ENCODE measurements at regions not wholly inside any gene's neighbourhood (a gene's known extent, or its start where the extent isn't known, plus 50 kb on each side); places are given as distances from the start of the nearest gene placed in this dataset.

- no peak overlapping the region for H4K91ac ChIP-seq (ENCODE audit: insufficient read length, low read depth, low read length)
- H3K79me2 ChIP-seq (ENCODE audit: insufficient read depth, low read length): no peaks in the 10 kb centered on the region
- no peaks in the 10 kb centered on the region for H3K23me2 ChIP-seq (ENCODE audit: insufficient read length, low read depth, low read length, poor library complexity, severe bottlenecking)
- H3K27ac ChIP-seq (ENCODE audit: insufficient read length, low read depth, low read length): no peak overlapping the region
- H3K14ac ChIP-seq (ENCODE audit: insufficient read depth, low read length): no peak overlapping the region
- H3K27me3 ChIP-seq (ENCODE audit: insufficient read depth, low read length): no peaks in the 10 kb centered on the region
- H2BK20ac ChIP-seq (ENCODE audit: low read depth, low read length, poor library complexity, severe bottlenecking): no peak overlapping the region
- H2AK5ac ChIP-seq (ENCODE audit: insufficient read length, low read length): no peak overlapping the region
- H3K4me1 Mint-ChIP-seq: peaks cover 3% of the 10 kb centered on the region in 2 experiments; a peak in 2 of 4 replicates
- no peak overlapping the region for H3K4ac ChIP-seq (ENCODE audit: low read depth, low read length)
- peaks cover 4 to 9% (median 5%) of the 10 kb centered on the region in 3 experiments for H3K36me3 Mint-ChIP-seq (ENCODE audit: insufficient read depth in 1 of 3, low read depth in 3 of 3)
- no peak overlapping the region for H2BK12ac ChIP-seq (ENCODE audit: insufficient read length, low read depth, low read length)
- no peaks in the 10 kb centered on the region for H3K79me1 ChIP-seq (ENCODE audit: insufficient read depth, low read depth, low read length, poor library complexity, severe bottlenecking)
- no peak overlapping the region for H2BK120ac ChIP-seq (ENCODE audit: low read depth, low read length, poor library complexity, severe bottlenecking)
- no peak overlapping the region for H2BK15ac ChIP-seq (ENCODE audit: low read depth, low read length)
- DNase-seq: no peak
- no peak overlapping the region for H2BK5ac ChIP-seq (ENCODE audit: insufficient read length, low read length)
- no peak overlapping the region for H3K9ac ChIP-seq (ENCODE audit: extremely low read depth, insufficient read length, low read length)
- H3K27ac Mint-ChIP-seq: no peak overlapping the region
- no peak overlapping the region for H2AFZ ChIP-seq (ENCODE audit: low read length)
- no peak overlapping the region for H4K5ac ChIP-seq (ENCODE audit: insufficient read length, low read depth, low read length)
- no peak for TF ChIP-seq CTCF (conservative IDR thresholded peaks at IDR 0.05)
- H3K4me2 ChIP-seq (ENCODE audit: insufficient read depth, insufficient read length, low read length): no peak overlapping the region
- no peak overlapping the region for H3K23ac ChIP-seq (ENCODE audit: insufficient read length, low read depth, low read length)
- H4K8ac ChIP-seq (replicated peaks; ENCODE audit: insufficient read length, low read depth, low read length): no peak overlapping the region
- no peak overlapping the region for H3K4me3 Mint-ChIP-seq
- no peaks in the 10 kb centered on the region for H3K27me3 Mint-ChIP-seq (ENCODE audit: low read depth)
- no peak overlapping the region for H3K18ac ChIP-seq (ENCODE audit: insufficient read length, low read depth, low read length)
- no peaks in the 10 kb centered on the region for H3K4me1 ChIP-seq (ENCODE audit: insufficient read depth, low read length)
- no peaks in the 10 kb centered on the region for H3K9me3 ChIP-seq (ENCODE audit: control insufficient read depth, low read depth, low read length)
- no peak overlapping the region for H3T11ph ChIP-seq (ENCODE audit: low read length)
- H4K20me1 ChIP-seq (ENCODE audit: control insufficient read depth, insufficient read depth, insufficient read length): no peaks in the 10 kb centered on the region
- H3K56ac ChIP-seq (ENCODE audit: insufficient read length, low read depth, low read length): no peak overlapping the region
- H3K9me3 Mint-ChIP-seq: peaks cover 9 to 12% of the 10 kb centered on the region in 2 experiments; a peak in 4 of 5 replicates
These were observed 915.6 kb downstream of the AMY1C start for GRCh38 chr1:104665300-104665699.

Measured in H9 (cell line).